Left ventricle myocardium inferior (tissue), 1 donor: ENCODE measurements at regions not wholly inside any gene's neighbourhood (a gene's known extent, or its start where the extent isn't known, plus 50 kb on each side); places are given as distances from the start of the nearest gene placed in this dataset.

Source experiments
- DNase-seq: peaks from one replicate; pipeline ENCODE4 v3.0.0-alpha.2; 2020
- H3K27ac ChIP-seq: fragments of 200-600 bp; replicated peaks from 2 replicates; pipeline ENCODE4 v1.8.0; 2021
- H3K27me3 ChIP-seq: fragments of 200-600 bp; 2 replicates; pipeline ENCODE4 v1.8.0; 2021; ENCODE audit warnings: low read depth
- H3K36me3 ChIP-seq: fragments of 200-600 bp; 2 replicates; pipeline ENCODE4 v1.8.0; 2021
- H3K4me1 ChIP-seq: fragments of 200-600 bp; 2 replicates; pipeline ENCODE4 v1.8.0; 2021
- H3K4me3 ChIP-seq: fragments of 200-600 bp; 2 replicates; pipeline ENCODE4 v1.8.0; 2021; ENCODE audit warnings: mild to moderate bottlenecking, moderate library complexity
- H3K9me3 ChIP-seq: fragments of 200-600 bp; replicated peaks from 2 replicates; pipeline ENCODE4 v1.8.0; 2021
- intact Hi-C: fragments of 100-400 bp; cut with micrococcal nuclease; formaldehyde crosslinking; loops from one replicate; pipeline ENCODE4 v1.11.0; 2022
- TF ChIP-seq, protein P1 (sequence below): fragments of 200-600 bp; IDR thresholded peaks from 2 replicates; pipeline ENCODE4 v1.8.0; 2021; ENCODE audit warnings: antibody characterized with exemption, mild to moderate bottlenecking, borderline replicate concordance
- donor health status: DM: no; HTN: yes; CAD: no; lungs with severe emphysema.

DNA sequence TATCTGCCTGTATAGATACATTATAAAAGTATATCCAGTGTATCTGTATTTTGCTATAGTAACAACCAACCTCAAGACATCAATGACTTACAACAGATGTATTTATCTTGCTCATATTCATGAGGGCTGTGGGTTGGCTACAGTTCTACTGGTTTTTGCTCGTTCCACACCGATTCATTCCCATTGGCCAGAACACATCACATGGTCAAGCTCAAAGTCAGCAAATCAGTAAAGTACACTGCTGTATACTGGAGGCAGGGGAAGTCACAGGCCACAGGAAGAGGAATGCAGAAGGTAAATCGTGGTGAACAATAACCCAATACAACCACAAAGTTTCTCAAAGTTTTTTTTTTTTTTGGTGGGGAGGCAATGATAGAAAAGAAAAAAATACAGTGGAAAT is 180.0 kb upstream of the CDKN3 start:
- intact Hi-C loops = no loop called here
- H3K27ac ChIP-seq = no peak overlapping the region
- H3K4me1 ChIP-seq = peaks cover 16% of the 10 kb centered on the region
- DNase-seq = no peak
- H3K36me3 ChIP-seq = no peaks in the 10 kb centered on the region
- peaks cover 70% of the 10 kb centered on the region for H3K27me3 ChIP-seq
- H3K9me3 ChIP-seq = peaks cover 10% of the 10 kb centered on the region
- no peak overlapping the region for H3K4me3 ChIP-seq
- TF ChIP-seq, protein P1, sequence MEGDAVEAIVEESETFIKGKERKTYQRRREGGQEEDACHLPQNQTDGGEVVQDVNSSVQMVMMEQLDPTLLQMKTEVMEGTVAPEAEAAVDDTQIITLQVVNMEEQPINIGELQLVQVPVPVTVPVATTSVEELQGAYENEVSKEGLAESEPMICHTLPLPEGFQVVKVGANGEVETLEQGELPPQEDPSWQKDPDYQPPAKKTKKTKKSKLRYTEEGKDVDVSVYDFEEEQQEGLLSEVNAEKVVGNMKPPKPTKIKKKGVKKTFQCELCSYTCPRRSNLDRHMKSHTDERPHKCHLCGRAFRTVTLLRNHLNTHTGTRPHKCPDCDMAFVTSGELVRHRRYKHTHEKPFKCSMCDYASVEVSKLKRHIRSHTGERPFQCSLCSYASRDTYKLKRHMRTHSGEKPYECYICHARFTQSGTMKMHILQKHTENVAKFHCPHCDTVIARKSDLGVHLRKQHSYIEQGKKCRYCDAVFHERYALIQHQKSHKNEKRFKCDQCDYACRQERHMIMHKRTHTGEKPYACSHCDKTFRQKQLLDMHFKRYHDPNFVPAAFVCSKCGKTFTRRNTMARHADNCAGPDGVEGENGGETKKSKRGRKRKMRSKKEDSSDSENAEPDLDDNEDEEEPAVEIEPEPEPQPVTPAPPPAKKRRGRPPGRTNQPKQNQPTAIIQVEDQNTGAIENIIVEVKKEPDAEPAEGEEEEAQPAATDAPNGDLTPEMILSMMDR = no peak

DNA sequence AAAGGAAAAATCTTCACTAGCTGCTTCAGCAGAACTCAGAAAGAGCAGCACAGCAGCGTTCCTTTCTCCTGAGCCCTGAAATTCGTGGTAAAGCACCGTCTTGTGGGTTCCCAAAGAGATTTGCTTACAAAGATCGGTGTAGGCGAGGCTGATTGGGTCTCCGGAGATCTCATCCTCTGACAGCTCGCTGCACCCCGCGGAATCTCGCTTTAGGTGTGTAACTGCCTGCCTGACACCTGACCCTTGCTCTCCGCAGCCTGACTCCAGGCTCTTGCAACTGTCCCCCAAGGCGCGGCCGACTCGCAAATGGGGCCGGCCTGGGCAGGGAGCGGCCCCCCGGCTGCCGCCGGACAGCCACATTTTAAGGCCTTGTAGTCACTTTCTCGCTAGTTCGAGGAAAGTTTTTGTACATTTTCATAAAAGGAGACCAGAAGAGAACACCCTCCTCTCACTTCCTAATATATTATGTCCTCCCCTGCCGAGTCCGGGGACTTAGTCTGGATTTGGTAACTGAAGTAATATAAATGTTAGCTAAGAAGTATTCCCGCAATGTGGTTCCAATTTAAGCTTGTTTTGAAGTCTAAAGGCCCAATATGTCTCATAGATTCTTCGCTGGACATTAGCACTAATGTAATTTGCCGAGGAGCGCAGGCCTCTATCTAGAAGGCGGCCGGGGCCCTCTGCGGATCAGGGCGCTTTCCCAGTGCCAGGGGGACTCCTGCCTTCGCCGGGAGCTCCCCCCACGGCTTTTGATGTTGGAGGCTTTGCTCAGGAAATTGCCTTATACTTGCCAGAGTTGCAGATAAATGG is 177.3 kb upstream of the CDKN3 start:
- Histone ChIP-seq H3K36me3 (no peaks in the 10 kb centered on the region), H3K27ac (no peak overlapping the region), H3K9me3 (no peaks in the 10 kb centered on the region), H3K4me1 (peaks cover 16% of the 10 kb centered on the region), H3K4me3 (peak overlapping the region; percentile 56), H3K27me3 (peaks cover 88% of the 10 kb centered on the region)
- TF ChIP-seq, protein P1 = no peak
- intact Hi-C loops = no loop called here
- DNase-seq = no peak

DNA sequence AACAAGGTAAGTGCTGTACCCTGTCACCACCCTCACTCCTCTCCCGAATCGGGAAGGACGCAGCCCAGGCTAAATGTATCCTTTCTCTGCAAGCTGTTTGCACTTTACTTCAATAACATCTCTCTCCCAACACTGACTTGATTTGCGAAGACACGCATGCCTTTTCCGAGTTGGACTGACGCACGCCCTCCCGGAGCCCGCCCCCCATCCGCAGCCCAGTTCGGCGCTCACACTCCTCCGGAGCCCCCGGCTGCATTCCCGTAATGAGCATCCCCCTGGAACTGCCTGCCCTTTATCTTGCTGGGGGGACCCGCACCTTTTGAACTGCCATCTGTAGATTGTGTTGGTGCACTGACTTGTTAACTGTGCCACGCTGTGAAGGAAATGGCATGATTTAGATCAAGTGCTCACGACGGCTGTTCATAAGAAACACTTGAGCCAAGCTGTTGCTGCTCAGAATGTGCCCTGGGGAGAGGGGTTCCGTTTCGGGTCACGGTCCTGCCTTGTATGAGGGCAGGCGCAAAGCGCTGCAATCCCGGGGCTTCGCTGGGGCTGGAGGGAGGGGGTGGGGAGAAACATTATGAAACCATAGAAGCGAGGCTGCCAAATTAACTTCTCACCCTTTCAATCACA is 176.6 kb upstream of the CDKN3 start:
- Histone ChIP-seq H3K4me1 (peaks cover 16% of the 10 kb centered on the region), H3K36me3 (no peaks in the 10 kb centered on the region), H3K4me3 (peak overlapping the region; percentile 56), H3K9me3 (no peaks in the 10 kb centered on the region), H3K27me3 (peaks cover 91% of the 10 kb centered on the region), H3K27ac (peak overlapping the region; percentile 45)
- TF ChIP-seq, protein P1 = no peak
- intact Hi-C loops = no loop called here
- peak; percentile 40 for DNase-seq

DNA sequence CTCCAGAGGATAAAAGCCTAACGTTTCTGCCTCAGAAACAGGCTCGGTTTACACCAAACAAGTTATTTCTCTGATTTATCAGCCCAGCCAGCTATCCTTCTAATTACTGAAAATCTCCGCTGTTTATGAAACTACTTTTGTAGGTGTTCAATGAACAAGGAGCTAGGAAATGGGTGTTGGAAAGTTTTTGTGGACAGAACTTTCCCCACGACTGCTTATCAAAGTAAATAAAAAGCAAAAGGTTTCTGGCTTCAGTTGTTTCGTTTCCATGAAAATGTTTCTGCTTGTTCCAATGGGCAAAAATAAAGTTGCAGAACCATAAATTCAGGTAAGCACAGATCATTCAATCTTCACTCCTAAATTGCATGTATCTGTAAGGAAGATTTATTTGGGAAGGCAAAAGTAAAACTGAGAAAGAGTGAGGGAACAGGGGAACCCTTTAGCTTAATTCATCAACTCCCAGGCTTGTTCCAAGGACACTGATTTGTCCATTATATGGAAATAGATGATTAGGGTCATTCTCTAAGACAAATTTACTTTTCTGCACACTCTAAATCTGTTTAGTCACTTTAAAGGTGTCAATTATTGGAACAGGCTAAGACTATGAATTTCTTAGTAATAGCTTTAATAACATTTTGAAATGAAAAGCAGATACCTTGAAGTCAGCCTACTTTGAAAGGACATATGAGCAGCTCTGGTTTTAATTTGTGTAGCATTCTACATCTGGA is 175.9 kb upstream of the CDKN3 start:
- Histone ChIP-seq H3K4me1 (peaks cover 16% of the 10 kb centered on the region), H3K27me3 (peaks cover 90% of the 10 kb centered on the region), H3K27ac (peak overlapping the region; percentile 45), H3K9me3 (no peaks in the 10 kb centered on the region), H3K4me3 (peak overlapping the region; percentile 56), H3K36me3 (no peaks in the 10 kb centered on the region)
- no peak for DNase-seq
- TF ChIP-seq, protein P1 = no peak
- intact Hi-C loops = no loop called here

DNA sequence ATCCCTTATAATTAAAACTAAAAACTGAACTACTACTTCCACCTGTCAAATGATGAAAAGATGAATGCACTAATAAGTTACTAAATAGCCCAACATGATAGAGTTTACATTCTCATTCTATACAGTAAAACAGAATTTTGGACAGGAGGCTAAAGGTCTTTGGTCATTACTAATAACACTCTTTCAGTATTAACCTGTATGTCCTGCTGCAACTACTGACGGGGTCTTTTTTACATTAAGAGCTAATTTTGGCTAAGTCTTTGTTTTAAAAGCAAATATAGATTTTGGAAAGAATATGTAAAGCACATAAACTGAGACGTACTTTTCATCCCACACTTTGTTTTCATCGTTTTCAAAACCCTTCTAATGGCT is 175.4 kb upstream of the CDKN3 start:
- H3K4me3 ChIP-seq = no peak overlapping the region
- no peaks in the 10 kb centered on the region for H3K9me3 ChIP-seq
- TF ChIP-seq, protein P1 = no peak
- no peak overlapping the region for H3K27ac ChIP-seq
- DNase-seq = no peak
- H3K4me1 ChIP-seq = peaks cover 16% of the 10 kb centered on the region
- intact Hi-C loops = no loop called here
- H3K36me3 ChIP-seq = no peaks in the 10 kb centered on the region
- peaks cover 89% of the 10 kb centered on the region for H3K27me3 ChIP-seq
